ENCODE measurements at regions not wholly inside any gene's neighbourhood (a gene's known extent, or its start where the extent isn't known, plus 50 kb on each side); places are given as distances from the start of the nearest gene placed in this dataset.

- Mint-ChIP-seq H3K27me3 (no peaks in the 10 kb centered on the region), H3K9me3 (ENCODE audit: low read depth) (peaks cover 17% of the 10 kb centered on the region), H3K27ac (no peak overlapping the region), H3K4me3 (no peak overlapping the region), H3K4me1 (peaks cover 18% of the 10 kb centered on the region), H3K36me3 (ENCODE audit: low read depth) (peaks cover 4% of the 10 kb centered on the region)
- ChIA-PET POLR2A (no interaction called here), CTCF (interaction anchor here (0.9 to 1.4 kb wide), 2 partner anchors 9 to 145 kb away, joined by 3 to 4 read pairs; no protein-coding TSS in a partner anchor)
- DNase-seq (no peak), ATAC-seq (no peak)
- intact Hi-C loops (cut with DNase I, micrococcal nuclease) = no loop called here
Measured at GRCh38 chr5:56415356-56415765, 182.2 kb upstream of the ANKRD55 start.

GRCh38 chr5:56414066-56414465, 180.9 kb upstream of the ANKRD55 start:
- POLR2A ChIA-PET = interaction anchor here (0.6 kb wide), 1 partner anchor 159 kb away, joined by 4 read pairs; no protein-coding TSS in a partner anchor
- DNase-seq = no peak
- H3K4me3 Mint-ChIP-seq = no peak overlapping the region
- peaks cover 18% of the 10 kb centered on the region for H3K4me1 Mint-ChIP-seq
- intact Hi-C loops (cut with DNase I, micrococcal nuclease) = no loop called here
- CTCF ChIA-PET = interaction anchor here (0.7 kb wide), 2 partner anchors 31 to 1136 kb away, joined by 3 read pairs; no protein-coding TSS in a partner anchor
- H3K36me3 Mint-ChIP-seq (ENCODE audit: low read depth) = peaks cover 2% of the 10 kb centered on the region
- H3K9me3 Mint-ChIP-seq (ENCODE audit: low read depth) = peaks cover 10% of the 10 kb centered on the region
- no peak overlapping the region for H3K27ac Mint-ChIP-seq
- ATAC-seq = no peak
- H3K27me3 Mint-ChIP-seq = no peaks in the 10 kb centered on the region

GRCh38 chr5:56413546-56413945, 180.4 kb upstream of the ANKRD55 start:
- intact Hi-C loops (cut with DNase I, micrococcal nuclease) = no loop called here
- CTCF ChIA-PET = no interaction called here
- no peak overlapping the region for H3K4me3 Mint-ChIP-seq
- DNase-seq (no peak), ATAC-seq (no peak)
- H3K9me3 Mint-ChIP-seq (ENCODE audit: low read depth) = peaks cover 10% of the 10 kb centered on the region
- H3K4me1 Mint-ChIP-seq = peaks cover 18% of the 10 kb centered on the region
- H3K27ac Mint-ChIP-seq = no peak overlapping the region
- POLR2A ChIA-PET = no interaction called here
- no peaks in the 10 kb centered on the region for H3K27me3 Mint-ChIP-seq
- H3K36me3 Mint-ChIP-seq (ENCODE audit: low read depth) = peaks cover 2% of the 10 kb centered on the region

GRCh38 chr5:56412601-56413379, 179.7 kb upstream of the ANKRD55 start:
- CTCF ChIA-PET = interaction anchor here (0.8 to 1.0 kb wide), 5 partner anchors 11 to 500 kb away, joined by 3 to 6 read pairs (median 3); no protein-coding TSS in a partner anchor
- H3K27me3 Mint-ChIP-seq = no peaks in the 10 kb centered on the region
- intact Hi-C loops (cut with DNase I, micrococcal nuclease) = no loop called here
- ATAC-seq (peak; percentile 90), DNase-seq (peak; percentile 59)
- no peak overlapping the region for H3K4me3 Mint-ChIP-seq
- H3K36me3 Mint-ChIP-seq (ENCODE audit: low read depth) = no peaks in the 10 kb centered on the region
- H3K27ac Mint-ChIP-seq = peak overlapping the region; percentile 14
- peaks cover 4% of the 10 kb centered on the region for H3K9me3 Mint-ChIP-seq (ENCODE audit: low read depth)
- peaks cover 18% of the 10 kb centered on the region for H3K4me1 Mint-ChIP-seq
- POLR2A ChIA-PET = no interaction called here

- Mint-ChIP-seq H3K4me3 (no peak overlapping the region), H3K27ac (no peak overlapping the region), H3K4me1 (peaks cover 17% of the 10 kb centered on the region), H3K27me3 (no peaks in the 10 kb centered on the region), H3K36me3 (ENCODE audit: low read depth) (no peaks in the 10 kb centered on the region), H3K9me3 (ENCODE audit: low read depth) (no peaks in the 10 kb centered on the region)
- ChIA-PET CTCF (interaction anchor here (0.6 kb wide), 1 partner anchor 134 kb away, joined by 3 read pairs; no protein-coding TSS in a partner anchor), POLR2A (no interaction called here)
- no peak for ATAC-seq
- DNase-seq = no peak
- intact Hi-C loops (cut with DNase I, micrococcal nuclease) = no loop called here
Measured at GRCh38 chr5:56410696-56411095, 177.6 kb upstream of the ANKRD55 start.

- Mint-ChIP-seq H3K27me3 (no peaks in the 10 kb centered on the region), H3K9me3 (ENCODE audit: low read depth) (no peaks in the 10 kb centered on the region), H3K4me1 (peaks cover 11% of the 10 kb centered on the region), H3K4me3 (no peak overlapping the region), H3K27ac (no peak overlapping the region), H3K36me3 (ENCODE audit: low read depth) (no peaks in the 10 kb centered on the region)
- ATAC-seq (no peak), DNase-seq (no peak)
- POLR2A ChIA-PET = interaction anchor here (0.6 kb wide), 1 partner anchor 1061 kb away, joined by 6 read pairs; no protein-coding TSS in a partner anchor
- intact Hi-C loops (cut with DNase I, micrococcal nuclease) = no loop called here
- CTCF ChIA-PET = interaction anchor here (0.6 to 1.3 kb wide), 2 partner anchors 138 to 592 kb away, joined by 3 to 4 read pairs; no protein-coding TSS in a partner anchor
Measured at GRCh38 chr5:56409331-56410190, 176.4 kb upstream of the ANKRD55 start.

DNA sequence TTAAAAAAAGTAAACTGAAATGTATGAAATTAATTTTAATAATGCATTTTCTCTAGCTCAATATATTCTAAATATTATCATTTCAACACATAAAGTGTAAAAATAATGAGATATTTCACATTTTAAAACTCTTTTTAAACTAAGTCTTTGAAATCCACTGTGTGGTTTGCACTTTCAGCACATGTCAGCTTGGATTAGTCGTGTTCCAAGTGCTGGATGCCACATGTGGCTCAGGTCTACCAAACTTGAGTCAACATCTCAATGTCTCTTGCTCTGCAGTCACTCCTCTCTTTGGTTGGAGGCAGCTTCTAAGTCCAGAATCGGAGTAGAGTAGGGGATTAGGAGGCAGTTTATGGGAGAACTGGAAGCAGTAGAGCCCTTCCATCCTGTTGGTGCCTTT, 173.7 kb upstream of the ANKRD55 start:
- no peaks in the 10 kb centered on the region for H3K36me3 Mint-ChIP-seq (ENCODE audit: low read depth)
- no peak for ATAC-seq
- no peak overlapping the region for H3K27ac Mint-ChIP-seq
- CTCF ChIA-PET = interaction anchor here (1.0 kb wide), 1 partner anchor 9 kb away, joined by 3 read pairs; no protein-coding TSS in a partner anchor
- DNase-seq = no peak
- no peaks in the 10 kb centered on the region for H3K4me1 Mint-ChIP-seq
- no peaks in the 10 kb centered on the region for H3K9me3 Mint-ChIP-seq (ENCODE audit: low read depth)
- H3K27me3 Mint-ChIP-seq = no peaks in the 10 kb centered on the region
- POLR2A ChIA-PET = no interaction called here
- intact Hi-C loops (cut with DNase I, micrococcal nuclease) = no loop called here
- H3K4me3 Mint-ChIP-seq = no peak overlapping the region

- intact Hi-C loops (cut with DNase I, micrococcal nuclease) = no loop called here
- Mint-ChIP-seq H3K36me3 (ENCODE audit: low read depth) (no peaks in the 10 kb centered on the region), H3K27me3 (no peaks in the 10 kb centered on the region), H3K9me3 (ENCODE audit: low read depth) (no peaks in the 10 kb centered on the region), H3K4me1 (no peaks in the 10 kb centered on the region), H3K27ac (no peak overlapping the region), H3K4me3 (no peak overlapping the region)
- ChIA-PET CTCF (interaction anchor here (1.0 kb wide), 1 partner anchor 9 kb away, joined by 3 read pairs; no protein-coding TSS in a partner anchor), POLR2A (no interaction called here)
- ATAC-seq = no peak
- DNase-seq = no peak
Measured at GRCh38 chr5:56406221-56406620, 173.1 kb upstream of the ANKRD55 start.

DNA sequence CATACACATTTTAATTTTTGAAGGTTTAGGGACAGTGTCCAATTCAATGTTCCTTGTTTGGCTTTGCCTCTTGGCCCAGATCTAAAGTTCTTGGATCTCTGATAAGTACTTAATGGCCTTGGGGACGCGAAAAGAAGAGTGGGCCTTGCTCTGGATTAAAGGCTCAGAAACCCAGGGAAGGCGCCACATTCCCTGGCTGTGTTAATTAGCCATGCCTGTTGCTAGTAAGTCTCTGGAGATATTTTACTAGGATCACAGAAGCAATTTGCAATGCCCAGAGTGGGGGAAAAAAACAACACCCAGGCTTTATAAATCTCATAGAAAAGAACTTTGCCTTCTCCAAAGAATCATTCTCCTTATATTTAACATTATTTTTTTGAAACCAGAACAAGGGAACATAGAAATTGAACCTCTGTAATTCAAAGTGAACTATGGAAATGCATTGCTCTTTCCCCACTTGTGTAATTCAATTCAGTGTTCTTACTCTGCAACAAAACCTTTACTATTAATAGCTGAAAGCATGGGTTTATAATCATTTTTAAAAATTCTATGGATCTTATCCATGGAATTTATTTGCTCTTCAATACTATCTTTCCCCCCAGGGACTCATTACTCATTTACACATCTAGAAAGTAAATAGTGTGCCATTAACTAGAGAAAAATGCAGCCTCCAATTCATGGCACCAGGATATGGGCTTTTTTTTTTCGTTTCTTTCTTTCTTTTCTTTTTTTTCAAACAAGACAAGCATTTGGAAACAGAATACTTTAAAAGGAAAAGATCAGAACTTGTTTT, 172.2 kb upstream of the ANKRD55 start:
- no peak for DNase-seq
- Mint-ChIP-seq H3K36me3 (ENCODE audit: low read depth) (no peaks in the 10 kb centered on the region), H3K27ac (no peak overlapping the region), H3K4me1 (no peaks in the 10 kb centered on the region), H3K9me3 (ENCODE audit: low read depth) (no peaks in the 10 kb centered on the region), H3K4me3 (no peak overlapping the region), H3K27me3 (no peaks in the 10 kb centered on the region)
- CTCF ChIA-PET = interaction anchor here (0.5 to 0.6 kb wide), 2 partner anchors 101 to 762 kb away, joined by 3 read pairs; no protein-coding TSS in a partner anchor
- no peak for ATAC-seq
- POLR2A ChIA-PET = no interaction called here
- intact Hi-C loops (cut with DNase I, micrococcal nuclease) = no loop called here

GRCh38 chr5:56402266-56403220, 169.4 kb upstream of the ANKRD55 start:
- H3K27me3 Mint-ChIP-seq = no peaks in the 10 kb centered on the region
- no peak overlapping the region for H3K27ac Mint-ChIP-seq
- ChIA-PET POLR2A (no interaction called here), CTCF (interaction anchor here (0.7 to 1.5 kb wide), 3 partner anchors 18 to 132 kb away, joined by 3 read pairs; no protein-coding TSS in a partner anchor)
- no peak overlapping the region for H3K4me3 Mint-ChIP-seq
- H3K9me3 Mint-ChIP-seq (ENCODE audit: low read depth) = no peaks in the 10 kb centered on the region
- intact Hi-C loops (cut with DNase I, micrococcal nuclease) = no loop called here
- H3K36me3 Mint-ChIP-seq (ENCODE audit: low read depth) = no peaks in the 10 kb centered on the region
- no peak for ATAC-seq
- DNase-seq = no peak
- H3K4me1 Mint-ChIP-seq = no peaks in the 10 kb centered on the region

Data from activated CD4-positive, alpha-beta T cell treated with anti-CD3 and anti-CD28 coated beads for 36 hours (primary cell).